Loucy (cell line): ENCODE measurements at regions not wholly inside any gene's neighbourhood (a gene's known extent, or its start where the extent isn't known, plus 50 kb on each side); places are given as distances from the start of the nearest gene placed in this dataset.

Experiments used
- H2AFZ ChIP-seq: fragments of 200-600 bp; sonication (generic); 2 replicates; pipeline ENCODE4 v1.6.0; 2016; ENCODE audit warnings: antibody characterized with exemption, mild to moderate bottlenecking, low read length, moderate library complexity
- H3F3A ChIP-seq: fragments of 200-600 bp; 2 replicates; pipeline ENCODE4 v1.6.0; 2016; ENCODE audit warnings: antibody characterized with exemption, low read depth, mild to moderate bottlenecking
- H3K27me3 ChIP-seq: fragments of 200-600 bp; sonication (generic); 2 replicates; pipeline ENCODE4 v1.6.1; 2014; ENCODE audit warnings: low read length, mild to moderate bottlenecking; ENCODE audit not compliant: insufficient read depth, poor library complexity, severe bottlenecking
- H3K36me3 ChIP-seq: fragments of 200-600 bp; sonication (generic); 2 replicates; pipeline ENCODE4 v1.6.1; 2016; ENCODE audit warnings: low read length; ENCODE audit not compliant: insufficient read depth
- H3K4me1 ChIP-seq: fragments of 200-600 bp; sonication (generic); 2 replicates; pipeline ENCODE4 v1.5.1; 2014; ENCODE audit warnings: low read length, mild to moderate bottlenecking; ENCODE audit not compliant: insufficient read depth, poor library complexity, severe bottlenecking
- H3K4me2 ChIP-seq: fragments of 200-600 bp; sonication (generic); 2 replicates; pipeline ENCODE4 v1.6.0; 2014; ENCODE audit warnings: antibody characterized with exemption, low read length, low read depth, mild to moderate bottlenecking; ENCODE audit not compliant: poor library complexity, severe bottlenecking
- H3K4me3 ChIP-seq: fragments of 200-600 bp; sonication (generic); 2 replicates; pipeline ENCODE4 v1.5.1; 2014; ENCODE audit warnings: low read length, mild to moderate bottlenecking, mixed read lengths; ENCODE audit not compliant: poor library complexity, severe bottlenecking
- H3K79me2 ChIP-seq: fragments of 200-600 bp; sonication (generic); 2 replicates; pipeline ENCODE4 v1.6.1; 2014; ENCODE audit warnings: low read length; ENCODE audit not compliant: insufficient read depth
- H3K9ac ChIP-seq: fragments of 200-600 bp; sonication (generic); 2 replicates; pipeline ENCODE4 v1.6.0; 2014; ENCODE audit warnings: mild to moderate bottlenecking, low read depth, low read length, moderate library complexity; ENCODE audit not compliant: poor library complexity, severe bottlenecking
- H3K9me2 ChIP-seq: fragments of 200-600 bp; sonication (generic); replicated peaks from 2 replicates; pipeline ENCODE4 v1.6.1; 2016; ENCODE audit warnings: low read depth, low read length, mixed read lengths
- H3K9me3 ChIP-seq: fragments of 200-600 bp; sonication (generic); 2 replicates; pipeline ENCODE4 v1.6.1; 2014; ENCODE audit warnings: mild to moderate bottlenecking, antibody characterized with exemption, low read length, low read depth; ENCODE audit not compliant: insufficient read depth
- H4K20me1 ChIP-seq: fragments of 200-600 bp; sonication (generic); 2 replicates; pipeline ENCODE4 v1.6.0; 2014; ENCODE audit warnings: antibody characterized with exemption, low read length, mild to moderate bottlenecking; ENCODE audit not compliant: insufficient read depth, poor library complexity, severe bottlenecking
- CTCF ChIP-seq: fragments of 200-600 bp; sonication (generic); conservative IDR thresholded peaks from 2 replicates; pipeline ENCODE4 v1.5.1; 2014; ENCODE audit warnings: mild to moderate bottlenecking, antibody characterized with exemption, low read length
- EZH2phosphoT487 ChIP-seq: fragments of 200-600 bp; IDR thresholded peaks from 2 replicates; pipeline ENCODE4 v1.6.1; 2018; ENCODE audit warnings: antibody characterized with exemption, mild to moderate bottlenecking, moderate library complexity, borderline replicate concordance

- Histone ChIP-seq H4K20me1 (no peaks in the 10 kb centered on the region), H3K79me2 (no peaks in the 10 kb centered on the region), H3K4me1 (peaks cover 3% of the 10 kb centered on the region), H3K36me3 (no peaks in the 10 kb centered on the region), H3K9ac (no peak overlapping the region), H3K9me2 (no peaks in the 10 kb centered on the region), H3K4me3 (no peak overlapping the region), H3K27me3 (no peaks in the 10 kb centered on the region), H3F3A (no peaks in the 10 kb centered on the region), H3K9me3 (no peaks in the 10 kb centered on the region), H2AFZ (no peak overlapping the region), H3K4me2 (no peak overlapping the region)
- TF ChIP-seq EZH2phosphoT487 (no peak), CTCF (no peak)
Observed at GRCh38 chr11:13869398-13869886, 93.1 kb upstream of the SPON1 start.

GRCh38 chr11:13874597-13874996 is 87.9 kb upstream of the SPON1 start:
- H3K9ac ChIP-seq, result no peak overlapping the region
- TF ChIP-seq EZH2phosphoT487 (no peak), CTCF (no peak)
- H3K79me2 ChIP-seq, result no peaks in the 10 kb centered on the region
- H3K4me2 ChIP-seq, result no peak overlapping the region
- H4K20me1 ChIP-seq, result no peaks in the 10 kb centered on the region
- H2AFZ ChIP-seq, result no peak overlapping the region
- H3K27me3 ChIP-seq, result no peaks in the 10 kb centered on the region
- H3K4me3 ChIP-seq, result no peak overlapping the region
- H3K36me3 ChIP-seq, result no peaks in the 10 kb centered on the region
- H3F3A ChIP-seq, result no peaks in the 10 kb centered on the region
- H3K9me2 ChIP-seq, result no peaks in the 10 kb centered on the region
- H3K4me1 ChIP-seq, result no peaks in the 10 kb centered on the region
- no peaks in the 10 kb centered on the region for H3K9me3 ChIP-seq

- no peaks in the 10 kb centered on the region for H3F3A ChIP-seq
- no peaks in the 10 kb centered on the region for H3K4me1 ChIP-seq
- H2AFZ ChIP-seq, result no peak overlapping the region
- no peak for TF ChIP-seq CTCF
- no peak for TF ChIP-seq EZH2phosphoT487
- H4K20me1 ChIP-seq, result no peaks in the 10 kb centered on the region
- no peak overlapping the region for H3K9ac ChIP-seq
- H3K9me3 ChIP-seq, result no peaks in the 10 kb centered on the region
- no peaks in the 10 kb centered on the region for H3K27me3 ChIP-seq
- H3K9me2 ChIP-seq, result no peaks in the 10 kb centered on the region
- H3K4me2 ChIP-seq, result no peak overlapping the region
- no peak overlapping the region for H3K4me3 ChIP-seq
- H3K79me2 ChIP-seq, result no peaks in the 10 kb centered on the region
- no peaks in the 10 kb centered on the region for H3K36me3 ChIP-seq
Observed at GRCh38 chr11:13875643-13876042, 86.9 kb upstream of the SPON1 start.
